NOMO-1 treated with dmso at 0.1 percent for 144 hours (cell line): ENCODE measurements at regions not wholly inside any gene's neighbourhood (a gene's known extent, or its start where the extent isn't known, plus 50 kb on each side); places are given as distances from the start of the nearest gene placed in this dataset.
"Not testable (repeated sequence)": the region's sequence is repeated elsewhere in the genome, so short reads cannot be mapped to it uniquely, and the experiment has no call there.

ENCODE experiments used
- DNase-seq: peaks from one replicate; lab custom pipeline; 2025; ENCODE audit not compliant: unreplicated experiment; lab: John Stamatoyannopoulos, UW

GRCh38 chr11:37280200-37280599 is 682.2 kb upstream of the RAG2 start:
- no peak for DNase-seq

GRCh38 chr11:37277896-37278465 is 679.9 kb upstream of the RAG2 start:
- no peak for DNase-seq

DNA sequence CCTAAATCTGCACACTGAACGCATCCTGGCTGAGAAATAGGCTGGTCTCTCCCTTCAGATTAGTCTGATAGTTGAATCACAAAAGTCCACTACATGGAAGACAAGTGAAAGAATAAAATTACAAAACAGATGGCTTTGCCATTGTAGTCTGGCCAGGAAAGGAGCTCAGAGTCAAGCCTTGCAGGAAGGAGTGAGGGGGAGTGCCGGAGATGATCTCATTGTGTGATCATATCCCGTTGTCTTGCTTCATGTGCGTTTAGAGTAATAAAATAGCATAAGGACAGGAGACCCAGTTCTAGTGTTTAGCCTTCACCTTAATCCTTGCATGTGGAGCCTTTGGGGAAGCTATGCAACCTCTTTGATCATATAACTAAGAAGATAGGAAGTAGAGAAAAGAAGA is 666.7 kb upstream of the RAG2 start:
- DNase-seq = no peak

DNA sequence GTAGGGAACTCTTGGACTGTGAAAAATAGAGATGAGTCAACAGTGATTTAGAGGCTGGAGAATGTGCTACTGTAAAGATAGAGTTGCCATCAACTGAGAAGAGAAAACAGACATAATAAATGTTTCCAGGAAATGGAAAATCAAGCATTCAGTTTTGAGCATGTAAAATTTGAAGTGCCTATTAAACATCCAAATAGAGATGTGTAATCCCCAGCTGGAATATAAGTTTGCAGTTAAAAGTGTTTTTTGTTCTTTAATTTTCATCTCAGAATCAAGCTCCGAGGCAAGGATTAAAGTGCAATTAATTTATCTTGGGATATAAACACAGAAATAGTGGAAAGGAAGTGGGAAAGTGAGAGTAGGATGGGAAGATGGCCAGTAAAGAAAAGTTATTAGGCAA is 666.0 kb upstream of the RAG2 start:
- DNase-seq = no peak

DNA sequence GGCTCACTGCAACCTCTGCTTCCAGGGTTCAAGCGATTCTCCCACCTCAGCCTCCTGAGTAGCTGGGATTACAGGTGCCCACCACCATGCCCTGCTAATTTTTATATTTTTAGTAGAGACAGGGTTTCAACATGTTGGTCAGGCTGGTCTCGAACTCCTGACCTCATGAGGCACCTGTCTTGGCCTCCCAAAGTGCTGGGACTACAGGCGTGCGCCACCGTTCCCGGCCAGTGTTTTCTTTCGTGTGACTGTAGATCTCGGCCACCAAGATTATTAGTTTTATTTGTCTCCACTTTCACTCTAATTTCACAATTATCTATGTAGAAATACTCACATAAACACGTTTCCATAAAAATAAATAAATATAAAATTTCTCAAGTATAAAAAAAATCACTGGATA is 665.4 kb upstream of the RAG2 start:
- not testable (repeated sequence) for DNase-seq

DNA sequence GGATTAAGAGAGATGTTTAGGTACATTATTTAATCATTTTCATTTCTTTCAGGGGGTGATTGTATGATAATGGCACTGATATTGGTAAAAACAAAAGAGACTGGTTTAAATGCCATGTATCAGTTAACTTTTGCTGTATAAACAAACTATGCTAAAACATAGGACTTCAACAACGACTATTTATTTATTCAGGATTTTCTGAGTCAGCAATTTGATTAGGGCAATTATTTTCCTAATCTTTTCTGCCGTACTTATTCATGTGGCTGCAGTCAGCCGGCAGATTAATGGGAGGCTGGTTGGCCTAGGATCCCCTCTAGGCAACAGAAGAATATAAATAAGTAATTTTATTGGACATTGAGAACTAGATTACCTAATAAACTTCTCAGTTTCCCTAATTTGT is 661.7 kb upstream of the RAG2 start:
- DNase-seq = no peak

GRCh38 chr11:37248145-37248544 is 650.1 kb upstream of the RAG2 start:
- DNase-seq = no peak

GRCh38 chr11:37246092-37246491 is 648.1 kb upstream of the RAG2 start:
- not testable (repeated sequence) for DNase-seq

DNA sequence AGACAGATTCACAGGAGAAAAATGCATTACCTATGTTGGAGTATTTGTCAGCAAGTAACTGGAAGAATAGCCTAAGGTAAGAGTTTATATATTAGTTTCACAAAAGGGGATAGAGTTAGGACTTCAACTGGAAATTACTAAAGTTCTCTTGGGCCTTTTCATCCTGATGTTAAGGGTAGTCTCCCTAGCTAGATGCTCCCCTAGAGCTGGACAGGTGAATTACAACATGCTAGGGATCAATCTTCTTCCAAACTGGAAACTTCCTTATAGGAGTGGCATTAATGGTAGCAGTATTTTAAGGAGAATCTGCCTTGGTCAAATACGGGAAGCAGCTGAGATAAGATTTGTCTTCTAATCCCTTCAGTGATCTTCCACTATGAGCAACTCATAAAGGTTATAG is 632.8 kb upstream of the RAG2 start:
- DNase-seq = no peak

- no peak for DNase-seq
These were observed 625.9 kb upstream of the RAG2 start for GRCh38 chr11:37223962-37224361.

GRCh38 chr11:37203006-37203405 is 605.0 kb upstream of the RAG2 start:
- no peak for DNase-seq

- DNase-seq = no peak
These were observed 601.0 kb upstream of the RAG2 start for GRCh38 chr11:37199082-37199481.

- DNase-seq = no peak
These were observed 586.3 kb upstream of the RAG2 start for GRCh38 chr11:37184326-37184725.

DNA sequence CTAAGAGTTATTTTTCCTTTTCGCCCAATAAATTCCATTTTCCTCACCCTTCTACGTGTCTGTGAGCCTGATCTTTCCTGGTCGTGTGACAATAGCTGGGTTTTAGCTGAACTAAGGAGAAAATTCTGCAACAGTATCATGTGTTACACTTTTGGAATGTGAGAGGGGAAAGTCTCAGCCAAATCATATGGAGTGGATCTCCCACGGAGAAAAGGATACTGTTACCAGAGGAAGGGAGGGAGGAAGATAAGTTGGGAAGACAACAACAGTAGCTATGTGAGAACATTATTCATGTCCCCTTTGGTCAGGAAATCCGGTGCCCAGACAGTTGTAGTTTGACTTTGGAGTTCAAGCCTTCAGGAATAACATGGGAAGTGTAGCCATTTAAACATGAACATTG is 584.0 kb upstream of the RAG2 start:
- DNase-seq = no peak

DNA sequence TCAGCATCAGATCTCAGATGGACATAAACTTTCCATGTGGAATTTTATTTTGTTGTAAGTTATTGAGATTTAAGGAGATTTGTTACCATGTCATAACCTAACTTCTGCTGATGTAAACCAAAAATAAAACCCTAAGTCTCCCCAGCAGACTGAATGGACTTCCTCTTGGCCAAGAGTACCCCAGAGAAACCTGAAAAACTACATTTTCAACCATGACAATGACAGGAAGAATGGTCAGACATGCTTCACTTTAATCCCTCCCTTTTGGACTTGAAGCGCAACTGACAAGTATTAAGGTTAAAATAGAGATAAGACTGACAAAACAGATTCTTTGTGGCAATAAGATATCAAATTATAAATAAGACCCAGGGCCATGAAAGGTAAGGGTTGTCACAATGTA is 579.7 kb upstream of the RAG2 start:
- DNase-seq = no peak

GRCh38 chr11:37171451-37171850 is 573.4 kb upstream of the RAG2 start:
- DNase-seq = no peak

- no peak for DNase-seq
These were observed 572.3 kb upstream of the RAG2 start for GRCh38 chr11:37170311-37170710.

GRCh38 chr11:37145434-37145833 is 547.4 kb upstream of the RAG2 start:
- DNase-seq = not testable (repeated sequence)

- DNase-seq = no peak
These were observed 544.6 kb upstream of the RAG2 start for GRCh38 chr11:37142591-37142990.

- no peak for DNase-seq
These were observed 543.7 kb upstream of the RAG2 start for GRCh38 chr11:37141707-37142106.

- DNase-seq = not testable (repeated sequence)
These were observed 537.6 kb upstream of the RAG2 start for GRCh38 chr11:37135606-37136005.

- no peak for DNase-seq
These were observed 536.6 kb upstream of the RAG2 start for GRCh38 chr11:37134637-37135036.

GRCh38 chr11:37124384-37124783 is 526.3 kb upstream of the RAG2 start:
- DNase-seq = no peak

- DNase-seq = no peak
These were observed 517.9 kb upstream of the RAG2 start for GRCh38 chr11:37115963-37116362.
